WTC11 (cell line): ENCODE measurements at regions not wholly inside any gene's neighbourhood (a gene's known extent, or its start where the extent isn't known, plus 50 kb on each side); places are given as distances from the start of the nearest gene placed in this dataset.

Experiments used
- ATAC-seq: fragments of 200-7000 bp; cut with Tn5 transposase; 2 replicates; pipeline ENCODE4 v1.10.0; 2021; ENCODE audit warnings: mild to moderate bottlenecking, moderate library complexity
- CTCF ChIA-PET: fragments of 300-600 bp; sonication (Branson Sonifier 250); formaldehyde crosslinking; loops from one replicate; lab custom pipeline; 2021; ENCODE audit warnings: antibody characterized with exemption; lab: Charles Lee
- POLR2A ChIA-PET: fragments of 350-600 bp; sonication (Branson Sonifier 250); formaldehyde crosslinking; loops from one replicate; lab custom pipeline; 2021; ENCODE audit warnings: antibody characterized with exemption; lab: Charles Lee
- DNase-seq: peaks from one replicate; pipeline ENCODE4 v3.0.0; 2021; ENCODE audit warnings: low spot score
- H3K27ac Mint-ChIP-seq: 2 replicates; pipeline ENCODE4 v1.8.0; 2021; ENCODE audit warnings: mixed read lengths
- H3K27me3 Mint-ChIP-seq: 2 replicates; pipeline ENCODE4 v1.8.0; 2021; ENCODE audit warnings: low read depth, mild to moderate bottlenecking, moderate library complexity, mixed read lengths
- H3K36me3 Mint-ChIP-seq: 2 replicates; pipeline ENCODE4 v1.8.0; 2021; ENCODE audit warnings: mixed read lengths
- H3K4me1 Mint-ChIP-seq: 2 replicates; pipeline ENCODE4 v1.8.0; 2022; ENCODE audit warnings: mixed read lengths
- H3K4me3 Mint-ChIP-seq: 2 replicates; pipeline ENCODE4 v1.8.0; 2021; ENCODE audit warnings: mild to moderate bottlenecking, moderate library complexity, mixed read lengths
- H3K9me3 Mint-ChIP-seq: 2 replicates; pipeline ENCODE4 v1.8.0; 2021; ENCODE audit warnings: mixed read lengths
- CBFB ChIP-seq: sonication (generic); formaldehyde crosslinking; IDR thresholded peaks from 2 replicates; pipeline ENCODE4 v1.8.1; 2022; ENCODE audit warnings: mild to moderate bottlenecking, low read depth, missing genetic modification reagents
- CREM ChIP-seq: sonication (generic); formaldehyde crosslinking; IDR thresholded peaks from 2 replicates; pipeline ENCODE4 v1.8.1; 2022; ENCODE audit warnings: mild to moderate bottlenecking, missing genetic modification reagents, moderate library complexity
- E2F1 ChIP-seq: sonication (generic); formaldehyde crosslinking; IDR thresholded peaks from 2 replicates; pipeline ENCODE4 v1.8.0; 2022; ENCODE audit warnings: mild to moderate bottlenecking, missing genetic modification reagents
- E2F4 ChIP-seq: sonication (generic); formaldehyde crosslinking; IDR thresholded peaks from 2 replicates; pipeline ENCODE4 v1.8.1; 2022; ENCODE audit warnings: low read depth, mild to moderate bottlenecking, moderate library complexity, missing genetic modification reagents, borderline replicate concordance
- E2F5 ChIP-seq: sonication (generic); formaldehyde crosslinking; IDR thresholded peaks from 2 replicates; pipeline ENCODE4 v1.8.1; 2022; ENCODE audit warnings: mild to moderate bottlenecking, moderate library complexity, missing genetic modification reagents
- EMX1 ChIP-seq: fragments of 250-450 bp; sonication (Bioruptor Pico); IDR thresholded peaks from 2 replicates; pipeline ENCODE4 v1.8.0; 2021; ENCODE audit warnings: mild to moderate bottlenecking
- FOXJ3 ChIP-seq: sonication (generic); formaldehyde crosslinking; IDR thresholded peaks from 2 replicates; pipeline ENCODE4 v1.9.0; 2021; ENCODE audit warnings: missing genetic modification reagents, mild to moderate bottlenecking, borderline replicate concordance
- FOXP1 ChIP-seq: sonication (generic); formaldehyde crosslinking; IDR thresholded peaks from 2 replicates; pipeline ENCODE4 v1.8.0; 2022; ENCODE audit warnings: missing genetic modification reagents, mild to moderate bottlenecking, moderate library complexity, borderline replicate concordance
- HMGA2 ChIP-seq: fragments of 250-450 bp; sonication (Bioruptor Pico); IDR thresholded peaks from 2 replicates; pipeline ENCODE4 v1.4.0; 2021; ENCODE audit warnings: mild to moderate bottlenecking, moderate library complexity
- HMGXB4 ChIP-seq: sonication (generic); formaldehyde crosslinking; IDR thresholded peaks from 2 replicates; pipeline ENCODE4 v1.8.1; 2023; ENCODE audit warnings: mild to moderate bottlenecking, moderate library complexity, missing genetic modification reagents
- IRF1 ChIP-seq: sonication (generic); formaldehyde crosslinking; IDR thresholded peaks from 2 replicates; pipeline ENCODE4 v1.8.0; 2023; ENCODE audit warnings: missing genetic modification reagents
- JAZF1 ChIP-seq: fragments of 250-450 bp; sonication (Bioruptor Pico); IDR thresholded peaks from 2 replicates; pipeline ENCODE4 v1.9.0; 2021; ENCODE audit warnings: moderate library complexity, mild to moderate bottlenecking, inconsistent platforms
- NFYB ChIP-seq: sonication (generic); formaldehyde crosslinking; conservative IDR thresholded peaks from 2 replicates; pipeline ENCODE4 v1.8.0; 2022; ENCODE audit warnings: low read depth, missing genetic modification reagents
- SMAD3 ChIP-seq: sonication (generic); formaldehyde crosslinking; IDR thresholded peaks from 2 replicates; pipeline ENCODE4 v1.8.0; 2022; ENCODE audit warnings: missing genetic modification reagents, mild to moderate bottlenecking, borderline replicate concordance
- STAT6 ChIP-seq: sonication (generic); formaldehyde crosslinking; conservative IDR thresholded peaks from 2 replicates; pipeline ENCODE4 v1.8.1; 2023; ENCODE audit warnings: mild to moderate bottlenecking, low read depth, missing genetic modification reagents, moderate library complexity
- ZBTB43 ChIP-seq: sonication (generic); formaldehyde crosslinking; IDR thresholded peaks from 2 replicates; pipeline ENCODE4 v1.8.1; 2023; ENCODE audit warnings: mild to moderate bottlenecking, missing genetic modification reagents
- ZNF138 ChIP-seq: sonication (generic); formaldehyde crosslinking; conservative IDR thresholded peaks from 2 replicates; pipeline ENCODE4 v1.8.1; 2022; ENCODE audit warnings: mild to moderate bottlenecking, moderate library complexity, missing genetic modification reagents
- ZNF396 ChIP-seq: fragments of 250-450 bp; sonication (Bioruptor Pico); IDR thresholded peaks from 2 replicates; pipeline ENCODE4 v1.8.0; 2021; ENCODE audit warnings: mild to moderate bottlenecking, moderate library complexity, borderline replicate concordance
- ZNF416 ChIP-seq: fragments of 250-450 bp; sonication (Bioruptor Pico); IDR thresholded peaks from 2 replicates; pipeline ENCODE4 v1.9.0; 2021; ENCODE audit warnings: mild to moderate bottlenecking, inconsistent platforms

GRCh38 chr12:45509187-45509586 is 220.3 kb upstream of the ARID2 start:
- no peak for DNase-seq
- peaks cover 55% of the 10 kb centered on the region for H3K9me3 Mint-ChIP-seq
- H3K4me1 Mint-ChIP-seq: no peaks in the 10 kb centered on the region
- POLR2A ChIA-PET: no interaction called here
- H3K36me3 Mint-ChIP-seq: peaks cover 23% of the 10 kb centered on the region
- no peak overlapping the region for H3K27ac Mint-ChIP-seq
- no peak for TF ChIP-seq HMGXB4 (CRISPR knock-in tag)
- no peak for TF ChIP-seq ZNF138 (CRISPR knock-in tag)
- TF ChIP-seq E2F4 (CRISPR knock-in tag): no peak
- TF ChIP-seq IRF1 (CRISPR knock-in tag): no peak
- no peak for TF ChIP-seq CBFB (CRISPR knock-in tag)
- TF ChIP-seq CREM (CRISPR knock-in tag): no peak
- TF ChIP-seq NFYB: no peak
- TF ChIP-seq ZBTB43 (CRISPR knock-in tag): no peak
- no peak for TF ChIP-seq HMGA2 (CRISPR knock-in tag)
- no peak for TF ChIP-seq ZNF416 (CRISPR knock-in tag)
- no peak for TF ChIP-seq STAT6 (CRISPR knock-in tag)
- no peak for TF ChIP-seq FOXP1 (CRISPR knock-in tag)
- no peak for TF ChIP-seq E2F1 (CRISPR knock-in tag)
- CTCF ChIA-PET: no interaction called here
- no peak overlapping the region for H3K4me3 Mint-ChIP-seq
- no peak for ATAC-seq
- H3K27me3 Mint-ChIP-seq: peaks cover 4% of the 10 kb centered on the region; the same call in 1 of the 2 replicates

GRCh38 chr12:45509621-45510020 is 219.9 kb upstream of the ARID2 start:
- ATAC-seq: no peak
- TF ChIP-seq SMAD3 (CRISPR knock-in tag) (no peak), E2F4 (CRISPR knock-in tag) (no peak), ZNF396 (CRISPR knock-in tag) (no peak), E2F5 (CRISPR knock-in tag) (no peak), FOXJ3 (no peak), EMX1 (CRISPR knock-in tag) (no peak), JAZF1 (CRISPR knock-in tag) (no peak)
- TF ChIP-seq, all 79 proteins: peak for 0
- Mint-ChIP-seq H3K9me3 (peaks cover 55% of the 10 kb centered on the region), H3K4me3 (no peak overlapping the region), H3K27me3 (peaks cover 4% of the 10 kb centered on the region; the same call in 1 of the 2 replicates), H3K36me3 (peaks cover 23% of the 10 kb centered on the region), H3K27ac (no peak overlapping the region), H3K4me1 (no peaks in the 10 kb centered on the region)
- ChIA-PET CTCF (no interaction called here), POLR2A (no interaction called here)
- DNase-seq: no peak
